HL-60 (cell line): ENCODE measurements at regions not wholly inside any gene's neighbourhood (a gene's known extent, or its start where the extent isn't known, plus 50 kb on each side); places are given as distances from the start of the nearest gene placed in this dataset.
"Not testable (repeated sequence)": the region's sequence is repeated elsewhere in the genome, so short reads cannot be mapped to it uniquely, and the experiment has no call there.

Experiments
- DNase-seq, 2 experiments: peaks; one replicate each; pipeline ENCODE4 v3.0.0-alpha.2; 2010 to 2020; ENCODE audit warnings: low read depth in 1 of 2, low spot score in 1 of 2
- H3K27ac ChIP-seq: fragments of 250-450 bp; sonication (Bioruptor Pico); replicated peaks from 2 replicates; pipeline ENCODE4 v1.5.1; 2020; ENCODE audit warnings: mild to moderate bottlenecking, moderate library complexity
- H3K27me3 ChIP-seq: fragments of 250-450 bp; sonication (Bioruptor Pico); 2 replicates; pipeline ENCODE4 v1.5.1; 2021; ENCODE audit warnings: mild to moderate bottlenecking, moderate library complexity; ENCODE audit not compliant: insufficient read depth, poor library complexity, severe bottlenecking
- H3K4me3 ChIP-seq: replicated peaks from 2 replicates; pipeline ENCODE4 v1.5.1; 2011; ENCODE audit warnings: mild to moderate bottlenecking, control low read depth, low read length; ENCODE audit not compliant: insufficient read depth
- CTCF ChIP-seq: IDR thresholded peaks from one replicate; pipeline ENCODE4 v1.5.1; 2011; ENCODE audit warnings: low read length, control low read depth, inconsistent platforms; ENCODE audit not compliant: insufficient read depth
- GABPA ChIP-seq: IDR thresholded peaks from 2 replicates; pipeline ENCODE4 v1.6.1; 2012; ENCODE audit warnings: low read depth
- POLR2AphosphoS5 ChIP-seq: IDR thresholded peaks from 2 replicates; pipeline ENCODE4 v1.6.1; 2012; ENCODE audit warnings: low read depth
- REST ChIP-seq: IDR thresholded peaks from 2 replicates; pipeline ENCODE4 v1.6.1; 2012; ENCODE audit warnings: low read depth; ENCODE audit not compliant: insufficient replicate concordance
- SPI1 ChIP-seq: IDR thresholded peaks from 2 replicates; pipeline ENCODE4 v1.6.1; 2012; ENCODE audit warnings: low read depth, mild to moderate bottlenecking, borderline replicate concordance

GRCh38 chr7:113608782-113609181 is 310.0 kb downstream of the PPP1R3A start:
- Histone ChIP-seq H3K27ac (no peak overlapping the region), H3K4me3 (no peak overlapping the region), H3K27me3 (no peaks in the 10 kb centered on the region)
- no peak for DNase-seq
- TF ChIP-seq POLR2AphosphoS5 (no peak), REST (no peak), SPI1 (no peak), CTCF (no peak), GABPA (no peak)

DNA sequence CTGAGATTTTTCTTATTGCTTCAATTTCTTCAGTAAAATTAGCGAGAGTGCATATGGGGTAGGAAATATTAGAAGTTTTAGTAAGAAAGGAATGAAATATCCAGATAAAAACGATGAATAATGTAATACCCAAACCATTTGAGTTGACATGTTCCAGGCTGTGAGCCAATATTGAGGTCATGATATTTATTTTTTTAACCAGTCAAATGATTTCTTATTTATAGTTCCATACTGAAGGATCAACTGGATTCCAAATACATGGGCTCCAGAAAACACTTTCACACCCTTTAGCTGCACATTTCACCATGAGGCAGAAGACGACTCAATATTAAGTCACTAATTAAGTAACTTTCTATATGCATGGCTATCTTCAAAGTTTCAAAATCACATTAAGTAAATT is 312.5 kb downstream of the PPP1R3A start:
- no peak for TF ChIP-seq SPI1
- TF ChIP-seq GABPA = no peak
- TF ChIP-seq CTCF = no peak
- no peak for TF ChIP-seq REST
- TF ChIP-seq POLR2AphosphoS5 = no peak
- no peak overlapping the region for H3K27ac ChIP-seq
- H3K4me3 ChIP-seq = no peak overlapping the region
- no peaks in the 10 kb centered on the region for H3K27me3 ChIP-seq
- no peak for DNase-seq

- H3K4me3 ChIP-seq, H3K27me3 ChIP-seq, DNase-seq, H3K27ac ChIP-seq: not testable (repeated sequence)
Observed at GRCh38 chr7:113600428-113600827, 318.4 kb downstream of the PPP1R3A start.

DNA sequence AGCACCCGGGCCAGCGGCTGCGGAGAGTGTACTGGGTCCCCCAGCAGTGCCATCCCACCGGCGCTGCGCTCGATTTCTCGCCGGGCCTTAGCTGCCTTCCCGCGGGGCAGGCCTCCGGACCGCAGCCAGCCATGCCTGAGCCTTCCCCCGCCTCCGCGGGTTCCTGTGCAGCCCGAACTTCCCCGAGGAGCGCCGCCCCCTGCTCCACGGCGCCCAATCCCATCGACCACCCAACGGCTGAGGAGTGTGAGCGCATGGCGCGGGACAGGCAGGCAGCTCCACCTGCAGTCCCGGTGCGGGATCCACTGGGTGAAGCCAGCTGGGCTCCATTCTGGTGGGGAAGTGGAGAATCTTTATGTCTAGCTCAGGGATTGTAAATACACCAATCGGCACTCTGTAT is 325.4 kb downstream of the PPP1R3A start:
- not testable (repeated sequence) for H3K27me3 ChIP-seq, H3K4me3 ChIP-seq, DNase-seq, H3K27ac ChIP-seq

DNA sequence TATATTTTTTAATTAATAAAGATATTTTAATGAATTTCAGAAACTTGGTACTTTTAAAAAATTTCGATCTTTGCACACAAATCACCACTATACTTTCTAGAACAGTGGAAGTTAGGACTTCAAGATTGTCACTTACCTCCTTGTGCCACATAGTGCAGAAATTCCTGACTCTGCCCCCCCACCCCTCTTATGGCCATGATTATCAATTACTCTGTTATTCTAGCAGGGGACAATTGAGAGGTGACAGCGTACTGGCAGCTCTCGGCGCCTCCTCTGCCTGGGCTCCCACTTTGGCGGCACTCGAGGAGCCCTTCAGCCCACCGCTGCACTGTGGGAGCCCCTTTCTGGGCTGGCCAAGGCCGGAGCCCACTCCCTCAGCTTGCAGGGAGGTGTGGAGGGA is 325.9 kb downstream of the PPP1R3A start:
- DNase-seq, H3K27me3 ChIP-seq, H3K4me3 ChIP-seq, H3K27ac ChIP-seq: not testable (repeated sequence)

GRCh38 chr7:113582471-113582870 is 336.3 kb downstream of the PPP1R3A start:
- no peak overlapping the region for H3K27ac ChIP-seq
- DNase-seq = no peak
- TF ChIP-seq GABPA = no peak
- no peak for TF ChIP-seq SPI1
- no peak for TF ChIP-seq CTCF
- no peak for TF ChIP-seq REST
- TF ChIP-seq POLR2AphosphoS5 = no peak

More at GRCh38 chr7:113582471-113582870, 336.3 kb downstream of the PPP1R3A start:
- Histone ChIP-seq H3K4me3 (no peak overlapping the region), H3K27me3 (no peaks in the 10 kb centered on the region)
